K562 (cell line): ENCODE measurements at regions not wholly inside any gene's neighbourhood (a gene's known extent, or its start where the extent isn't known, plus 50 kb on each side); places are given as distances from the start of the nearest gene placed in this dataset.

Experiments
- ATAC-seq: fragments of 200-7000 bp; cut with Tn5 transposase; 3 replicates; pipeline ENCODE4 v1.9.1; 2020; ENCODE audit warnings: moderate library complexity
- BruUV-seq: library from RNA; stranded (reverse); fragments of 400-500 nt; replicated peaks from 2 replicates; lab custom pipeline; 2021; lab: Mats Ljungman, UMichigan
- CTCF ChIA-PET: fragments of 300-600 bp; formaldehyde crosslinking; extraction: SDS; loops from one replicate; lab custom pipeline; 2021; ENCODE audit warnings: low intra/inter-chr PET ratio; lab: Yijun Ruan, JAX
- POLR2A ChIA-PET: fragments of 300-600, 350-650 bp; sonication (Branson Sonifier 250); formaldehyde crosslinking; extraction: SDS; loops from one replicate; lab custom pipeline; 2021; ENCODE audit warnings: antibody characterized with exemption, inconsistent platforms; lab: Yijun Ruan, JAX
- DNase-seq, 4 experiments: peaks; one replicate each; pipeline versions ENCODE4 v3.0.0 to v3.0.0-alpha.2; 2011 to 2018; ENCODE audit warnings: low spot score in 3 of 4, mixed read lengths in 3 of 4; ENCODE audit errors: extremely low read depth in 1 of 4
- FAIRE-seq: peaks from 2 replicates; lab custom pipeline; 2011; peaks lifted over from hg19 to GRCh38; lab: Jason Lieb, UNC
- H2AFZ ChIP-seq: 2 replicates; pipeline ENCODE4 v1.6.0; 2011; ENCODE audit warnings: low read depth, low read length, control low read depth, inconsistent platforms
- H3K27ac ChIP-seq: fragments of 200-600 bp; 3 replicates; pipeline ENCODE4 v1.8.0; 2011; ENCODE audit warnings: low read depth, mild to moderate bottlenecking, control low read depth, inconsistent platforms, low read length, moderate library complexity, mixed read lengths; ENCODE audit errors: extremely low read depth
- H3K27me3 ChIP-seq, 2 experiments: fragments of 300-600 bp in 1 of 2; 2 replicates in 1 of 2; 3 replicates in 1 of 2; pipeline versions ENCODE4 v1.6.0 to v1.8.0; 2011; ENCODE audit warnings: inconsistent platforms in 2 of 2, low read length in 2 of 2, mild to moderate bottlenecking in 1 of 2, mixed read lengths in 1 of 2, moderate library complexity in 1 of 2; ENCODE audit not compliant: control insufficient read depth in 2 of 2, insufficient read depth in 2 of 2
- H3K36me3 ChIP-seq: fragments of 300-600 bp; 3 replicates; pipeline ENCODE4 v1.8.0; 2011; ENCODE audit warnings: mild to moderate bottlenecking, low read length, inconsistent platforms; ENCODE audit not compliant: control insufficient read depth, insufficient read depth
- H3K4me1 ChIP-seq, 2 experiments: fragments of 200-600 bp in 1 of 2; replicated peaks in 1 of 2; 2 replicates in 1 of 2; 3 replicates in 1 of 2; pipeline versions ENCODE4 v1.5.1 to v1.8.0; 2011; ENCODE audit warnings: inconsistent platforms in 2 of 2, low read length in 2 of 2, mild to moderate bottlenecking in 1 of 2, mixed read lengths in 1 of 2, moderate library complexity in 1 of 2; ENCODE audit not compliant: control insufficient read depth in 2 of 2, insufficient read depth in 2 of 2
- H3K4me2 ChIP-seq: 2 replicates; pipeline ENCODE4 v1.6.1; 2011; ENCODE audit warnings: low read length, control low read depth, inconsistent platforms, mixed read lengths; ENCODE audit not compliant: insufficient read depth
- H3K4me3 ChIP-seq: fragments of 200-600 bp; sonication (generic), shearing (Covaris generic); 2 replicates; pipeline ENCODE4 v1.5.1; 2016; ENCODE audit warnings: control low read depth, inconsistent platforms
- H3K79me2 ChIP-seq: fragments of 200-600 bp; 3 replicates; pipeline ENCODE4 v1.8.0; 2011; ENCODE audit warnings: low read length, inconsistent platforms; ENCODE audit not compliant: control insufficient read depth, insufficient read depth
- H3K9ac ChIP-seq, 2 experiments: 2 replicates each; pipeline versions ENCODE4 v1.6.0 to v1.6.1; 2011; ENCODE audit warnings: low read depth in 2 of 2, low read length in 2 of 2, control low read depth in 1 of 2, inconsistent platforms in 1 of 2, mild to moderate bottlenecking in 1 of 2, mixed read lengths in 1 of 2; ENCODE audit not compliant: insufficient read depth in 1 of 2
- H3K9me1 ChIP-seq: one replicate; pipeline ENCODE4 v1.6.0; 2011; ENCODE audit warnings: inconsistent platforms, mild to moderate bottlenecking, low read length, moderate library complexity; ENCODE audit not compliant: control insufficient read depth, insufficient read depth
- H3K9me3 ChIP-seq: replicated peaks from 2 replicates; pipeline ENCODE4 v1.5.1; 2011; ENCODE audit warnings: low read depth, low read length, inconsistent platforms; ENCODE audit not compliant: control insufficient read depth, insufficient read depth
- H4K20me1 ChIP-seq: replicated peaks from 2 replicates; pipeline ENCODE4 v1.6.1; 2011; ENCODE audit warnings: low read length, inconsistent platforms, mixed read lengths; ENCODE audit not compliant: control insufficient read depth, insufficient read depth
- BMI1 ChIP-seq: fragments of 150-350 bp; IDR thresholded peaks from 2 replicates; pipeline ENCODE4 v1.6.1; 2014; ENCODE audit warnings: low read length
- BRD4 ChIP-seq: fragments of 200-600 bp; sonication (generic); IDR thresholded peaks from 2 replicates; pipeline ENCODE4 v1.6.1; 2017; ENCODE audit warnings: inconsistent platforms
- CEBPZ ChIP-seq: fragments of 150-350 bp; IDR thresholded peaks from 2 replicates; pipeline ENCODE4 v1.6.1; 2014; ENCODE audit warnings: low read depth, mild to moderate bottlenecking, low read length, borderline replicate concordance
- ERF ChIP-seq: fragments of 450-650 bp; formaldehyde crosslinking; IDR thresholded peaks from 2 replicates; pipeline ENCODE4 v1.4.0; 2020; ENCODE audit warnings: mild to moderate bottlenecking, mixed read lengths
- HEY1 ChIP-seq: fragments of 250-450 bp; sonication (Bioruptor Pico); IDR thresholded peaks from 2 replicates; pipeline ENCODE4 v1.5.0; 2020; ENCODE audit warnings: mild to moderate bottlenecking, moderate library complexity, borderline replicate concordance
- OTX1 ChIP-seq: fragments of 450-650 bp; formaldehyde crosslinking; IDR thresholded peaks from 2 replicates; pipeline ENCODE4 v1.4.0; 2022; ENCODE audit warnings: mild to moderate bottlenecking
- POLR2AphosphoS5 ChIP-seq: IDR thresholded peaks from 2 replicates; pipeline ENCODE4 v1.6.1; 2011; ENCODE audit warnings: mild to moderate bottlenecking, low read depth, low read length, moderate library complexity; ENCODE audit not compliant: control insufficient read depth, insufficient read depth
- SUPT5H ChIP-seq: fragments of 450-650 bp; IDR thresholded peaks from 2 replicates; pipeline ENCODE4 v1.6.1; 2016
- THAP7 ChIP-seq: fragments of 250-450 bp; sonication (Bioruptor Pico); IDR thresholded peaks from 2 replicates; pipeline ENCODE4 v1.5.0; 2021
- USF2 ChIP-seq: sonication (generic); formaldehyde crosslinking; IDR thresholded peaks from 2 replicates; pipeline ENCODE4 v1.5.0; 2020; ENCODE audit warnings: missing genetic modification reagents
- ZBTB34 ChIP-seq: fragments of 250-450 bp; sonication (Bioruptor Pico); IDR thresholded peaks from 2 replicates; pipeline ENCODE4 v1.8.0; 2021; ENCODE audit warnings: mild to moderate bottlenecking, moderate library complexity
- ZC3H4 ChIP-seq: sonication (generic); formaldehyde crosslinking; IDR thresholded peaks from 2 replicates; pipeline ENCODE4 v1.9.0; 2021; ENCODE audit warnings: missing genetic modification reagents, borderline replicate concordance
- ZNF165 ChIP-seq: fragments of 250-450 bp; sonication (Bioruptor Pico); IDR thresholded peaks from 2 replicates; pipeline ENCODE4 v1.4.0; 2020; ENCODE audit warnings: borderline replicate concordance
- ZNF174 ChIP-seq: fragments of 250-450 bp; sonication (Bioruptor Pico); IDR thresholded peaks from 2 replicates; pipeline ENCODE4 v1.4.0; 2020; ENCODE audit warnings: mild to moderate bottlenecking
- ZNF512 ChIP-seq: IDR thresholded peaks from 2 replicates; pipeline ENCODE4 v1.6.1; 2016; ENCODE audit warnings: missing genetic modification characterization, missing compliant biosample characterization
- ZNF696 ChIP-seq: fragments of 250-450 bp; sonication (Bioruptor Pico); conservative IDR thresholded peaks from 2 replicates; pipeline ENCODE4 v1.4.0; 2020; ENCODE audit warnings: mild to moderate bottlenecking, moderate library complexity
- WGBS: fragments of 100-300 bp; shearing (Covaris generic); methylation state at CpG from one replicate; pipeline ENCODE4 v1.1.6; 2016; ENCODE audit warnings: low coverage, mixed read lengths; ENCODE audit not compliant: insufficient coverage; ENCODE audit errors: missing lambda C conversion rate; 5-methylcytosine and 5-hydroxymethylcytosine counted together
- in situ Hi-C: fragments of 300-500 bp; cut with MboI; formaldehyde crosslinking; loops from 4 replicates; pipeline ENCODE4 v1.15.0; 2018; ENCODE audit warnings: inconsistent platforms, mixed read lengths
- intact Hi-C: fragments of 100-400 bp; cut with micrococcal nuclease; formaldehyde crosslinking; loops from 2 replicates; pipeline ENCODE4 v1.14.2; 2022

- Histone ChIP-seq H3K9ac (no peak overlapping the region), H3K79me2 (no peaks in the 10 kb centered on the region), H3K4me3 (no peak overlapping the region), H4K20me1 (no peaks in the 10 kb centered on the region), H3K27me3 (peaks cover 9 to 16% of the 10 kb centered on the region in 2 experiments; a peak in 4 of 5 replicates), H3K9me1 (no peaks in the 10 kb centered on the region), H3K27ac (no peak overlapping the region), H3K4me1 (peaks cover 0 to 9% of the 10 kb centered on the region in 2 experiments; a peak in 2 of 5 replicates), H3K9me3 (no peaks in the 10 kb centered on the region), H3K36me3 (no peaks in the 10 kb centered on the region), H2AFZ (no peak overlapping the region), H3K4me2 (no peak overlapping the region)
- no TSS peak for BruUV-seq
- intact Hi-C loops (loop anchor here (2.0 to 5.0 kb wide), 2 partner anchors 87 to 499 kb away; no protein-coding TSS in a partner anchor), in situ Hi-C loops (loop anchor here (5.0 kb wide), 1 partner anchor 512 kb away; the partner anchor contains the start of gene HOXD8)
- FAIRE-seq (no peak), ATAC-seq (no peak), DNase-seq (no peak)
- POLR2A ChIA-PET = no interaction called here
- CTCF ChIA-PET = interaction anchor here (1.1 kb wide), 1 partner anchor 500 kb away, joined by 5 read pairs; no protein-coding TSS in a partner anchor
- WGBS = 2% methylated on average over 5 of the region's 5 CpGs
- TF ChIP-seq ZBTB34 (CRISPR knock-in tag) = no peak
- no peak for TF ChIP-seq OTX1 (CRISPR knock-in tag)
- no peak for TF ChIP-seq ZNF165 (CRISPR knock-in tag)
- no peak for TF ChIP-seq THAP7 (CRISPR knock-in tag)
- TF ChIP-seq BRD4 = no peak
- no peak for TF ChIP-seq USF2 (CRISPR knock-in tag)
- no peak for TF ChIP-seq POLR2AphosphoS5
- no peak for TF ChIP-seq ZNF696 (CRISPR knock-in tag)
- no peak for TF ChIP-seq ZC3H4 (CRISPR knock-in tag)
- no peak for TF ChIP-seq ERF (CRISPR knock-in tag)
- TF ChIP-seq ZNF512 (tag) = no peak
- TF ChIP-seq HEY1 = no peak
- no peak for TF ChIP-seq ZNF174
- TF ChIP-seq CEBPZ = no peak
- TF ChIP-seq BMI1 = no peak
- TF ChIP-seq SUPT5H = no peak
Observed at GRCh38 chr2:176639671-176640070, 370.4 kb downstream of the MTX2 start.
